Activated naive CD4-positive, alpha-beta T cell treated with anti-CD3 and anti-CD28 coated beads, Interleukin-2, amount 10 ng/mL, durations not matched to agents 7 days and 5 days (primary cell): ENCODE measurements at regions not wholly inside any gene's neighbourhood (a gene's known extent, or its start where the extent isn't known, plus 50 kb on each side); places are given as distances from the start of the nearest gene placed in this dataset.

Source experiments
- CTCF ChIA-PET: fragments of 350-600 bp; sonication (Branson Sonifier 250); formaldehyde crosslinking; loops from one replicate; lab custom pipeline; 2021; ENCODE audit warnings: antibody characterized with exemption; lab: Charles Lee
- DNase-seq: peaks from one replicate; pipeline ENCODE4 v3.0.0-alpha.2; 2020
- H3K27ac Mint-ChIP-seq: one replicate; pipeline ENCODE4 v1.8.0; 2021; ENCODE audit warnings: mild to moderate bottlenecking, moderate library complexity, mixed read lengths
- H3K27me3 Mint-ChIP-seq: one replicate; pipeline ENCODE4 v1.8.0; 2021; ENCODE audit warnings: mild to moderate bottlenecking, mixed read lengths
- H3K36me3 Mint-ChIP-seq: one replicate; pipeline ENCODE4 v1.8.0; 2021; ENCODE audit warnings: mixed read lengths
- H3K4me1 Mint-ChIP-seq: one replicate; pipeline ENCODE4 v1.8.0; 2021; ENCODE audit warnings: mixed read lengths
- H3K4me3 Mint-ChIP-seq: one replicate; pipeline ENCODE4 v1.8.0; 2021; ENCODE audit warnings: mild to moderate bottlenecking, moderate library complexity, mixed read lengths
- H3K9me3 Mint-ChIP-seq: one replicate; pipeline ENCODE4 v1.8.0; 2021; ENCODE audit warnings: mixed read lengths

- Mint-ChIP-seq H3K4me1 (no peaks in the 10 kb centered on the region), H3K27ac (no peak overlapping the region), H3K27me3 (peaks cover 3% of the 10 kb centered on the region), H3K36me3 (no peaks in the 10 kb centered on the region), H3K4me3 (no peak overlapping the region), H3K9me3 (no peaks in the 10 kb centered on the region)
- DNase-seq, result no peak
- CTCF ChIA-PET, result no interaction called here
These were observed 131.6 kb downstream of the OLFM4 start for GRCh38 chr13:53160211-53160610.

DNA sequence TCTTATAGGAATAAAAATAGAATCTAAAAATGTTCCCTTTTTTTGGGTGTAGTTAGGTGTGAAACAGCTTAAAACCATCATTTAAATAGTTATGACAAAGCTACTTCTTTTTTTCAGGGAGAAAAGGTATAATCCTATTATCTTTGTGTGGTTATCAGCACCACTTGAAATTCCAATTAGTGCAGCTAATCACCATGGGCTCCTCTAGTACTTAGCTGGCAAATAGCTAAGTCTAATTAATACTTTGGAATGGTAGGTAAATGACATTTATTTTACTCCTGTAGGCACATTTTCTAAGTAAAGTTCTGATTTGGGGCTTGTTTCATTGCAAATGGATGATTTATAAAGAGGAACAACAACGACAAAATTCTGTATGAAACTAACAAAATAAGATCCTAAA lies 132.6 kb downstream of the OLFM4 start:
- no peaks in the 10 kb centered on the region for H3K4me1 Mint-ChIP-seq
- no peaks in the 10 kb centered on the region for H3K36me3 Mint-ChIP-seq
- no peaks in the 10 kb centered on the region for H3K9me3 Mint-ChIP-seq
- no peak overlapping the region for H3K27ac Mint-ChIP-seq
- no peak overlapping the region for H3K4me3 Mint-ChIP-seq
- CTCF ChIA-PET, result interaction anchor here (1.1 kb wide), 1 partner anchor 9 kb away, joined by 4 read pairs; no protein-coding TSS in a partner anchor
- no peak for DNase-seq
- peaks cover 3% of the 10 kb centered on the region for H3K27me3 Mint-ChIP-seq

- Mint-ChIP-seq H3K27ac (no peak overlapping the region), H3K9me3 (no peaks in the 10 kb centered on the region), H3K27me3 (peaks cover 3% of the 10 kb centered on the region), H3K4me1 (no peaks in the 10 kb centered on the region), H3K36me3 (no peaks in the 10 kb centered on the region), H3K4me3 (no peak overlapping the region)
- no peak for DNase-seq
- CTCF ChIA-PET, result no interaction called here
These were observed 136.6 kb downstream of the OLFM4 start for GRCh38 chr13:53165261-53165660.

GRCh38 chr13:53167561-53167960 lies 138.9 kb downstream of the OLFM4 start:
- Mint-ChIP-seq H3K9me3 (no peaks in the 10 kb centered on the region), H3K4me1 (no peaks in the 10 kb centered on the region), H3K36me3 (no peaks in the 10 kb centered on the region), H3K4me3 (no peak overlapping the region), H3K27ac (no peak overlapping the region), H3K27me3 (peaks cover 3% of the 10 kb centered on the region)
- CTCF ChIA-PET, result no interaction called here
- no peak for DNase-seq

GRCh38 chr13:53170910-53171309 lies 142.3 kb downstream of the OLFM4 start:
- CTCF ChIA-PET, result no interaction called here
- H3K36me3 Mint-ChIP-seq, result no peaks in the 10 kb centered on the region
- DNase-seq, result no peak
- H3K9me3 Mint-ChIP-seq, result peaks cover 5% of the 10 kb centered on the region
- H3K27me3 Mint-ChIP-seq, result no peaks in the 10 kb centered on the region
- H3K4me1 Mint-ChIP-seq, result no peaks in the 10 kb centered on the region
- no peak overlapping the region for H3K27ac Mint-ChIP-seq
- H3K4me3 Mint-ChIP-seq, result no peak overlapping the region

DNA sequence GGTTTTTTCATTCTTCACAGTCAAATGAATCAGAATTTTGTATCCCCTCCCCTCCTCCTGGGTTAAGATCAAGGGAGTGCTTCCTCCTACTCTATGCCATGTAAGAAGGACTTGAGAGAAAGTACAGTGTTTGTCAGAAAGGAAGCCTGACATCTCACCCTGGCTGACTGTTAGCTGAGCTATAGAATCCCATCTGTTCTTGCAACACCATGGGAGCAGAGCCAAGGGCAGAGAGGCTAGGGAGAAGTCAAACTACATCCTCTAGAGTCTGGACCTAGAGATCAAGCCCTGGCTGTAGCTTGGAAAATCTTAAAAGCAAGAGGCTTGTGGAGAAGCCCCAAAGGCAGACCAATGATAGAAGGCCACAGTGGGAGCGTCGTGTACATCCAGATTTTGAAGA lies 145.9 kb downstream of the OLFM4 start:
- Mint-ChIP-seq H3K4me1 (no peaks in the 10 kb centered on the region), H3K4me3 (no peak overlapping the region), H3K9me3 (peaks cover 5% of the 10 kb centered on the region), H3K27ac (no peak overlapping the region), H3K36me3 (no peaks in the 10 kb centered on the region), H3K27me3 (no peaks in the 10 kb centered on the region)
- CTCF ChIA-PET, result no interaction called here
- DNase-seq, result no peak

- Mint-ChIP-seq H3K4me3 (no peak overlapping the region), H3K9me3 (no peaks in the 10 kb centered on the region), H3K27me3 (no peaks in the 10 kb centered on the region), H3K4me1 (no peaks in the 10 kb centered on the region), H3K36me3 (no peaks in the 10 kb centered on the region), H3K27ac (no peak overlapping the region)
- no peak for DNase-seq
- CTCF ChIA-PET, result no interaction called here
These were observed 152.1 kb downstream of the OLFM4 start for GRCh38 chr13:53180684-53181083.

DNA sequence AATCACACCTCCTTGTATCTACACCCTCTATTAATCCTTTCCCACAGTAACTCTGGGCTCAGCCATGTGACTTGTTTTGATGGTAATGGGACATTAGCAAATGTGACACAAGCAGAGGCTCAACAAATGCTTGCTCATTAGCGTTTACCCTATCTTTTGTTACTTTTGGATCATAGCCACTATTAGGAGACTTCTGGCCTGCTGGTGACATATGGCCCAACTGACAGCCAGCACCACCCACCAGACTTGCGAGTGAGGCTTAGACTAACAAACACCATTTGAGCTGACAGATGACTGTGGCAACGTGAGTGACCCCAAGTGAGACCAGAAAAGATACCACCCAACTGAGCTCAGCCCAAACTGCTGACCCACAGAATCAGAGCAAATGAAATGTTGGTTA lies 154.1 kb downstream of the OLFM4 start:
- Mint-ChIP-seq H3K4me3 (no peak overlapping the region), H3K4me1 (no peaks in the 10 kb centered on the region), H3K36me3 (no peaks in the 10 kb centered on the region), H3K9me3 (no peaks in the 10 kb centered on the region), H3K27me3 (no peaks in the 10 kb centered on the region), H3K27ac (no peak overlapping the region)
- DNase-seq, result no peak
- CTCF ChIA-PET, result no interaction called here

GRCh38 chr13:53188120-53188519 lies 159.5 kb downstream of the OLFM4 start:
- no peak for DNase-seq
- H3K4me1 Mint-ChIP-seq, result no peaks in the 10 kb centered on the region
- no peak overlapping the region for H3K4me3 Mint-ChIP-seq
- CTCF ChIA-PET, result no interaction called here
- H3K27ac Mint-ChIP-seq, result no peak overlapping the region
- H3K36me3 Mint-ChIP-seq, result no peaks in the 10 kb centered on the region
- no peaks in the 10 kb centered on the region for H3K9me3 Mint-ChIP-seq
- H3K27me3 Mint-ChIP-seq, result no peaks in the 10 kb centered on the region

- H3K27ac Mint-ChIP-seq, result no peak overlapping the region
- H3K27me3 Mint-ChIP-seq, result no peaks in the 10 kb centered on the region
- CTCF ChIA-PET, result no interaction called here
- no peaks in the 10 kb centered on the region for H3K4me1 Mint-ChIP-seq
- no peaks in the 10 kb centered on the region for H3K9me3 Mint-ChIP-seq
- no peaks in the 10 kb centered on the region for H3K36me3 Mint-ChIP-seq
- DNase-seq, result no peak
- no peak overlapping the region for H3K4me3 Mint-ChIP-seq
These were observed 160.5 kb downstream of the OLFM4 start for GRCh38 chr13:53189162-53189561.

- CTCF ChIA-PET, result no interaction called here
- H3K4me3 Mint-ChIP-seq, result no peak overlapping the region
- no peak overlapping the region for H3K27ac Mint-ChIP-seq
- no peaks in the 10 kb centered on the region for H3K27me3 Mint-ChIP-seq
- H3K9me3 Mint-ChIP-seq, result no peaks in the 10 kb centered on the region
- no peak for DNase-seq
- H3K4me1 Mint-ChIP-seq, result no peaks in the 10 kb centered on the region
- no peaks in the 10 kb centered on the region for H3K36me3 Mint-ChIP-seq
These were observed 162.5 kb downstream of the OLFM4 start for GRCh38 chr13:53191091-53191490.

DNA sequence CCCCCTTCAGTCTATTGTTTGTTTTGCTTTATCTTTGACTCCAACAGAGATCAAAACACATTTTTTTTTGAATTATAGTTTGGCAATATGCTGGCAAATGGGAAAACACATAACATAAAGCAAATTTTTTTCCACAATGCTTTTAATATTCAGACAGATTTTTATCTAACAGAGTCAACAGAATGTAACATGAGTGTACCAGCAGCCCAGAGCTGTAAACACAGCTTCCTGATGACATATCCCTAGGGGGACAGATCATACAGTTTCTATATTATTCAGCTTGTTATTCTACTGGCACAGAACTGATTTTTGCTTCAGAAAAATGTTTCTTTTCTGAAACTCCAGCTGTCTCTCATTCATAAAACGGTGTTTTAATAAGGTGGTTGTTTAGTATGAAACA lies 168.8 kb downstream of the OLFM4 start:
- CTCF ChIA-PET, result no interaction called here
- H3K27me3 Mint-ChIP-seq, result peaks cover 31% of the 10 kb centered on the region

GRCh38 chr13:53198017-53198416 lies 169.4 kb downstream of the OLFM4 start:
- no peak overlapping the region for H3K4me3 Mint-ChIP-seq
- no peak overlapping the region for H3K27ac Mint-ChIP-seq
- H3K36me3 Mint-ChIP-seq, result no peaks in the 10 kb centered on the region
- CTCF ChIA-PET, result no interaction called here
- peaks cover 31% of the 10 kb centered on the region for H3K27me3 Mint-ChIP-seq
- no peaks in the 10 kb centered on the region for H3K9me3 Mint-ChIP-seq
- no peaks in the 10 kb centered on the region for H3K4me1 Mint-ChIP-seq
- no peak for DNase-seq

More for the DNA sequence above, 168.8 kb downstream of the OLFM4 start:
- Mint-ChIP-seq H3K9me3 (no peaks in the 10 kb centered on the region), H3K4me3 (no peak overlapping the region), H3K36me3 (no peaks in the 10 kb centered on the region), H3K4me1 (no peaks in the 10 kb centered on the region), H3K27ac (no peak overlapping the region)
- DNase-seq, result no peak

DNA sequence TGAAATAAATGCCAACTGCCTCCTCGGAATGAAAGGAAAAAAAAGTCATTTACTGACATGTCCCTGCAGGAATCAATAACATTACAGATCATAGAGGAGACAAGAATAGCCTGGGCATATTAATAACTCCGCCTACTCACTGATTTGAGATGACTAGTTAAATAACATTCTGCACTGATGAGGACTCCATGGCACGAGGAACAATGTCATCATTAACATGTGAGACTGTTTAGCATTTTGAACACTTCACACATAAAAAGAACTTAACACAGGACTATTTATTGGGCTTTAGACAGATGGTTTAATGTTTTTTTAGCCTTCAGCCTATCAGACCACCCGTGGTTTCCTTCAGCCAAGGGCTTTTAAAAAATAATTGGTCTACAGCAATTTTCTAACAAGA lies 170.1 kb downstream of the OLFM4 start:
- no peaks in the 10 kb centered on the region for H3K9me3 Mint-ChIP-seq
- CTCF ChIA-PET, result no interaction called here

GRCh38 chr13:53200075-53200474 lies 171.5 kb downstream of the OLFM4 start:
- no peak overlapping the region for H3K27ac Mint-ChIP-seq
- H3K4me1 Mint-ChIP-seq, result no peaks in the 10 kb centered on the region
- no peaks in the 10 kb centered on the region for H3K9me3 Mint-ChIP-seq
- CTCF ChIA-PET, result no interaction called here
- no peaks in the 10 kb centered on the region for H3K36me3 Mint-ChIP-seq
- H3K27me3 Mint-ChIP-seq, result peaks cover 31% of the 10 kb centered on the region
- no peak for DNase-seq
- H3K4me3 Mint-ChIP-seq, result no peak overlapping the region

More for the DNA sequence above, 170.1 kb downstream of the OLFM4 start:
- H3K27me3 Mint-ChIP-seq, result peaks cover 31% of the 10 kb centered on the region
- DNase-seq, result no peak
- H3K27ac Mint-ChIP-seq, result no peak overlapping the region
- no peaks in the 10 kb centered on the region for H3K4me1 Mint-ChIP-seq
- H3K4me3 Mint-ChIP-seq, result no peak overlapping the region
- no peaks in the 10 kb centered on the region for H3K36me3 Mint-ChIP-seq
